ENCODE measurements at regions not wholly inside any gene's neighbourhood (a gene's known extent, or its start where the extent isn't known, plus 50 kb on each side); places are given as distances from the start of the nearest gene placed in this dataset.

- H3K4me3 ChIP-seq (replicated peaks; ENCODE audit: low read depth, low read length): no peak overlapping the region
- no peak for DNase-seq (ENCODE audit: extremely low read depth, insufficient read length)
- TF ChIP-seq CTCF (IDR thresholded peaks at IDR 0.05; ENCODE audit: insufficient read depth, low read length, poor library complexity, severe bottlenecking): no peak
- no peaks in the 10 kb centered on the region for H3K27me3 ChIP-seq (replicated peaks; ENCODE audit: control insufficient read depth, insufficient read depth, low read length)
- no peaks in the 10 kb centered on the region for H3K36me3 ChIP-seq (ENCODE audit: control insufficient read depth, insufficient read depth, low read length)
These were observed 81.2 kb upstream of the ZBTB20 start for GRCh38 chr3:115228266-115228665.

DNA sequence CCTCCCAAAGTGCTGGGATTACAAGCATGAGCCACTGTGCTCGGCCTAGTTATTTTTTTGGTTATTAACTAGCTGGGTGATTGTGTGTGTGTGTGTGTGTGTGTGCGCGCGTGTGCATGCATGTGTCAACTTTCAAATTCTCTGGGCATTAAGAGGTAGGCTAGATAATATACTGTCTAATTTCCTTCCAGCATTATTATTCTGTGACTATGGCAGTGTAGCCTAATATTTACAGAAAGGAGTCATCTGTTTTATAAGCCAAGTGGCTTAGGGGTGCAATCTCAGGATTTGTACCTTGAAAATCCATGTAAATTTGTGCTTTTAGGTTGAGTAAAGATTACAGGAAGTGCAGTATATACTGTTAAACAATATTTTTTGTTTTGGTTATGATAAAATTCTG is 85.1 kb upstream of the ZBTB20 start:
- no peak for DNase-seq (ENCODE audit: extremely low read depth, insufficient read length)
- H3K4me3 ChIP-seq (replicated peaks; ENCODE audit: low read depth, low read length): no peak overlapping the region
- H3K36me3 ChIP-seq (ENCODE audit: control insufficient read depth, insufficient read depth, low read length): no peaks in the 10 kb centered on the region
- H3K27me3 ChIP-seq (replicated peaks; ENCODE audit: control insufficient read depth, insufficient read depth, low read length): no peaks in the 10 kb centered on the region
- no peak for TF ChIP-seq CTCF (IDR thresholded peaks at IDR 0.05; ENCODE audit: insufficient read depth, low read length, poor library complexity, severe bottlenecking)

GRCh38 chr3:115233021-115233420 is 85.9 kb upstream of the ZBTB20 start:
- Histone ChIP-seq H3K4me3 (replicated peaks; ENCODE audit: low read depth, low read length) (no peak overlapping the region), H3K36me3 (ENCODE audit: control insufficient read depth, insufficient read depth, low read length) (no peaks in the 10 kb centered on the region), H3K27me3 (replicated peaks; ENCODE audit: control insufficient read depth, insufficient read depth, low read length) (no peaks in the 10 kb centered on the region)
- no peak for DNase-seq (ENCODE audit: extremely low read depth, insufficient read length)
- no peak for TF ChIP-seq CTCF (IDR thresholded peaks at IDR 0.05; ENCODE audit: insufficient read depth, low read length, poor library complexity, severe bottlenecking)

- Histone ChIP-seq H3K36me3 (ENCODE audit: control insufficient read depth, insufficient read depth, low read length) (no peaks in the 10 kb centered on the region), H3K4me3 (replicated peaks; ENCODE audit: low read depth, low read length) (no peak overlapping the region), H3K27me3 (replicated peaks; ENCODE audit: control insufficient read depth, insufficient read depth, low read length) (no peaks in the 10 kb centered on the region)
- DNase-seq (ENCODE audit: extremely low read depth, insufficient read length): no peak
- no peak for TF ChIP-seq CTCF (IDR thresholded peaks at IDR 0.05; ENCODE audit: insufficient read depth, low read length, poor library complexity, severe bottlenecking)
These were observed 89.4 kb upstream of the ZBTB20 start for GRCh38 chr3:115236496-115236895.

- no peak for DNase-seq (ENCODE audit: extremely low read depth, insufficient read length)
- H3K27me3 ChIP-seq (replicated peaks; ENCODE audit: control insufficient read depth, insufficient read depth, low read length): no peaks in the 10 kb centered on the region
- H3K36me3 ChIP-seq (ENCODE audit: control insufficient read depth, insufficient read depth, low read length): no peaks in the 10 kb centered on the region
- TF ChIP-seq CTCF (IDR thresholded peaks at IDR 0.05; ENCODE audit: insufficient read depth, low read length, poor library complexity, severe bottlenecking): no peak
- no peak overlapping the region for H3K4me3 ChIP-seq (replicated peaks; ENCODE audit: low read depth, low read length)
These were observed 92.6 kb upstream of the ZBTB20 start for GRCh38 chr3:115239717-115240116.

GRCh38 chr3:115244350-115244749 is 97.3 kb upstream of the ZBTB20 start:
- no peaks in the 10 kb centered on the region for H3K27me3 ChIP-seq (replicated peaks; ENCODE audit: control insufficient read depth, insufficient read depth, low read length)
- TF ChIP-seq CTCF (IDR thresholded peaks at IDR 0.05; ENCODE audit: insufficient read depth, low read length, poor library complexity, severe bottlenecking): no peak

More at GRCh38 chr3:115244350-115244749, 97.3 kb upstream of the ZBTB20 start:
- Histone ChIP-seq H3K36me3 (ENCODE audit: control insufficient read depth, insufficient read depth, low read length) (no peaks in the 10 kb centered on the region), H3K4me3 (replicated peaks; ENCODE audit: low read depth, low read length) (no peak overlapping the region)
- no peak for DNase-seq (ENCODE audit: extremely low read depth, insufficient read length)
